Body of pancreas (tissue), 4 donors: ENCODE measurements at regions not wholly inside any gene's neighbourhood (a gene's known extent, or its start where the extent isn't known, plus 50 kb on each side); places are given as distances from the start of the nearest gene placed in this dataset.

Experiments
- POLR2A ChIP-seq, 3 donors: fragments of 450-650 bp; IDR thresholded peaks; one replicate each; pipeline ENCODE4 v1.6.1; 2016; ENCODE audit warnings: antibody characterized with exemption in 3 of 3, mild to moderate bottlenecking in 2 of 3
- TF ChIP-seq, protein P1 (sequence below), 7 experiments: fragments of 450-650 bp in 4 of 7; fragments of 200-600 bp in 3 of 7; sonication (generic) in 3 of 7; IDR thresholded peaks; one replicate each; pipeline ENCODE4 v1.5.1; 2016 to 2019; ENCODE audit warnings: antibody characterized with exemption in 7 of 7

DNA sequence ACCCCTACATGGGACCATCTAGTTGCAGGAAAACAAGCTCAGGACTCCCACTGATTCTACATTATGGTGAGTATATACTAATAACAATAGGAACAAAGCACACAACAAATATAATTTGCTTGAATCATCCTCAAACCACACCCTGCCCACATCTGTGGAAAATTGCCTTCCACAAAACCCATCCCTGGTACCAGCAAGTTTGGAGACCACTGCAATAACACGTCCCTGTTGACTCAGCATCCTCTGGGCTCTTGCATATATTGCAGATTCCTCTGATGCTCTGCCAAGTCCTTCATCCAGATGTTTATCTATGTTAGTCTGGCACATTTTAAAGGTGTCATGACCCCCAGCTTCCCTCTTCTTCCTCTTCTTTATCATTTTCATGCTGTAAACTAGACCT lies 138.4 kb downstream of the PCTP start:
- TF ChIP-seq, protein P1, sequence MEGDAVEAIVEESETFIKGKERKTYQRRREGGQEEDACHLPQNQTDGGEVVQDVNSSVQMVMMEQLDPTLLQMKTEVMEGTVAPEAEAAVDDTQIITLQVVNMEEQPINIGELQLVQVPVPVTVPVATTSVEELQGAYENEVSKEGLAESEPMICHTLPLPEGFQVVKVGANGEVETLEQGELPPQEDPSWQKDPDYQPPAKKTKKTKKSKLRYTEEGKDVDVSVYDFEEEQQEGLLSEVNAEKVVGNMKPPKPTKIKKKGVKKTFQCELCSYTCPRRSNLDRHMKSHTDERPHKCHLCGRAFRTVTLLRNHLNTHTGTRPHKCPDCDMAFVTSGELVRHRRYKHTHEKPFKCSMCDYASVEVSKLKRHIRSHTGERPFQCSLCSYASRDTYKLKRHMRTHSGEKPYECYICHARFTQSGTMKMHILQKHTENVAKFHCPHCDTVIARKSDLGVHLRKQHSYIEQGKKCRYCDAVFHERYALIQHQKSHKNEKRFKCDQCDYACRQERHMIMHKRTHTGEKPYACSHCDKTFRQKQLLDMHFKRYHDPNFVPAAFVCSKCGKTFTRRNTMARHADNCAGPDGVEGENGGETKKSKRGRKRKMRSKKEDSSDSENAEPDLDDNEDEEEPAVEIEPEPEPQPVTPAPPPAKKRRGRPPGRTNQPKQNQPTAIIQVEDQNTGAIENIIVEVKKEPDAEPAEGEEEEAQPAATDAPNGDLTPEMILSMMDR (IDR thresholded peaks at IDR 0.05): no peak
- TF ChIP-seq POLR2A (IDR thresholded peaks at IDR 0.05): no peak
